ENCODE measurements at regions not wholly inside any gene's neighbourhood (a gene's known extent, or its start where the extent isn't known, plus 50 kb on each side); places are given as distances from the start of the nearest gene placed in this dataset.

DNA sequence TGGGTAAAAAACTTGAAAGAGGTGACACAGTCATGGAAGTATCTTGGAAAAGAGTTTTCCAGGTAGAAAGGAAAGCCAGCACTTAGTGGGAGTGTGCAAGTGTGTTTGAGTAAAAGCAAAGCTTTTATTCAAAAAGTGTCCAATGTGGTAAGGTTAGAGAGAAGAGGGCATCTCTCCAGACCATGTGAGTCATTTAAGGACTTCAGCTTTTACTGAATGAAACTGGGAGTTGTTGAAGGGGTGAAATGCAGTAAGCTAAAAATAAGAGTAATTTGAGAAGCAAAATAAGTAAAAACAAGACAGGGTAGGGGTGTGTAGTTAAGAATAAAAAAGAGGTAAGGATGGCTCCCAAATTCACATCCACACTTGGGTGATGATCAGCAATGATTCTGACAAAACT, 238.9 kb downstream of the SLC7A11 start:
- H3K27me3 ChIP-seq (ENCODE audit: insufficient read depth, poor library complexity, severe bottlenecking): peaks cover 8% of the 10 kb centered on the region
- no peak for DNase-seq (ENCODE audit: low read depth in 1 of 2, low spot score in 1 of 2)
- no peak overlapping the region for H3K27ac ChIP-seq (replicated peaks)
- TF ChIP-seq POLR2AphosphoS5 (IDR thresholded peaks at IDR 0.05; ENCODE audit: low read depth) (no peak), SPI1 (IDR thresholded peaks at IDR 0.05; ENCODE audit: borderline replicate concordance, low read depth) (no peak), GABPA (IDR thresholded peaks at IDR 0.05; ENCODE audit: low read depth) (no peak)
- TF ChIP-seq, protein P1, sequence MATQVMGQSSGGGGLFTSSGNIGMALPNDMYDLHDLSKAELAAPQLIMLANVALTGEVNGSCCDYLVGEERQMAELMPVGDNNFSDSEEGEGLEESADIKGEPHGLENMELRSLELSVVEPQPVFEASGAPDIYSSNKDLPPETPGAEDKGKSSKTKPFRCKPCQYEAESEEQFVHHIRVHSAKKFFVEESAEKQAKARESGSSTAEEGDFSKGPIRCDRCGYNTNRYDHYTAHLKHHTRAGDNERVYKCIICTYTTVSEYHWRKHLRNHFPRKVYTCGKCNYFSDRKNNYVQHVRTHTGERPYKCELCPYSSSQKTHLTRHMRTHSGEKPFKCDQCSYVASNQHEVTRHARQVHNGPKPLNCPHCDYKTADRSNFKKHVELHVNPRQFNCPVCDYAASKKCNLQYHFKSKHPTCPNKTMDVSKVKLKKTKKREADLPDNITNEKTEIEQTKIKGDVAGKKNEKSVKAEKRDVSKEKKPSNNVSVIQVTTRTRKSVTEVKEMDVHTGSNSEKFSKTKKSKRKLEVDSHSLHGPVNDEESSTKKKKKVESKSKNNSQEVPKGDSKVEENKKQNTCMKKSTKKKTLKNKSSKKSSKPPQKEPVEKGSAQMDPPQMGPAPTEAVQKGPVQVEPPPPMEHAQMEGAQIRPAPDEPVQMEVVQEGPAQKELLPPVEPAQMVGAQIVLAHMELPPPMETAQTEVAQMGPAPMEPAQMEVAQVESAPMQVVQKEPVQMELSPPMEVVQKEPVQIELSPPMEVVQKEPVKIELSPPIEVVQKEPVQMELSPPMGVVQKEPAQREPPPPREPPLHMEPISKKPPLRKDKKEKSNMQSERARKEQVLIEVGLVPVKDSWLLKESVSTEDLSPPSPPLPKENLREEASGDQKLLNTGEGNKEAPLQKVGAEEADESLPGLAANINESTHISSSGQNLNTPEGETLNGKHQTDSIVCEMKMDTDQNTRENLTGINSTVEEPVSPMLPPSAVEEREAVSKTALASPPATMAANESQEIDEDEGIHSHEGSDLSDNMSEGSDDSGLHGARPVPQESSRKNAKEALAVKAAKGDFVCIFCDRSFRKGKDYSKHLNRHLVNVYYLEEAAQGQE (IDR thresholded peaks at IDR 0.05; ENCODE audit: insufficient replicate concordance, low read depth): no peak
- TF ChIP-seq, protein P2, sequence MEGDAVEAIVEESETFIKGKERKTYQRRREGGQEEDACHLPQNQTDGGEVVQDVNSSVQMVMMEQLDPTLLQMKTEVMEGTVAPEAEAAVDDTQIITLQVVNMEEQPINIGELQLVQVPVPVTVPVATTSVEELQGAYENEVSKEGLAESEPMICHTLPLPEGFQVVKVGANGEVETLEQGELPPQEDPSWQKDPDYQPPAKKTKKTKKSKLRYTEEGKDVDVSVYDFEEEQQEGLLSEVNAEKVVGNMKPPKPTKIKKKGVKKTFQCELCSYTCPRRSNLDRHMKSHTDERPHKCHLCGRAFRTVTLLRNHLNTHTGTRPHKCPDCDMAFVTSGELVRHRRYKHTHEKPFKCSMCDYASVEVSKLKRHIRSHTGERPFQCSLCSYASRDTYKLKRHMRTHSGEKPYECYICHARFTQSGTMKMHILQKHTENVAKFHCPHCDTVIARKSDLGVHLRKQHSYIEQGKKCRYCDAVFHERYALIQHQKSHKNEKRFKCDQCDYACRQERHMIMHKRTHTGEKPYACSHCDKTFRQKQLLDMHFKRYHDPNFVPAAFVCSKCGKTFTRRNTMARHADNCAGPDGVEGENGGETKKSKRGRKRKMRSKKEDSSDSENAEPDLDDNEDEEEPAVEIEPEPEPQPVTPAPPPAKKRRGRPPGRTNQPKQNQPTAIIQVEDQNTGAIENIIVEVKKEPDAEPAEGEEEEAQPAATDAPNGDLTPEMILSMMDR (IDR thresholded peaks at IDR 0.05; ENCODE audit: insufficient read depth, low read length): no peak
- H3K4me3 ChIP-seq (replicated peaks; ENCODE audit: insufficient read depth, low read length): no peak overlapping the region

DNA sequence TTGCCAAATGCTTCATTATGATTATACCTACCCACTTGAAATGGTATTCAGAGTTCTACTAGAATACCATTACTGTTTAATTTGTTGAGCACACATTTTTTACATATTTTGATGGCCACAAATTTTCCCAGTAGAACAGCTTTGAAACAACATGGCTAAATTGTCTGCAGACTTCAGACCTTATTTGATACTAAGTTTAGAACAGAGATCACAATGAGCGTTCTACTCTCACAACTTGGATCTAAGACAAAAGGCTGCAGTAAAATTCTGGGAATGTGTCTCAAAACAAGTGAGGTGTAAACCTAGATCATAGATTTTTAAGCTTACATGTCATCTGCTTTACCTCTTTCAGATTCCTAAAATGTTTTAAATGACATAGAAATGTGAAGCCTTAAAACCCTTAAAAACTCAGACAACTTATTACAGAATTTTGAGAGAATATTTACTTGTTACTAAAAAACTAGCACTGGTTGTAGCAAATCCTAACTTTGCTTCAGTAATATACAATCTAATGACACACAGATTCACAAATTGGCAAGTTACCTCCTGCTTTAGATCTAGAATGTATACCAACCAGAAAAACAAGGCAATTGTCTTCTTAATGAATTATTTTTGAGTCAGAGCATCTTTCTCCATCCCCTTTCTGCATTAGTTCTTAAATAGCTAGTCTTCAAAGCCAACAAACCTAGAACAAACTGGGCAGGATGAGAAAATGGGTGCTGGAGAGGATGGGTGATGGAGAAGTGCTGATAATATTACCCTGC, 243.3 kb downstream of the SLC7A11 start:
- TF ChIP-seq, protein P1 (IDR thresholded peaks at IDR 0.05; ENCODE audit: insufficient replicate concordance, low read depth): no peak
- TF ChIP-seq GABPA (IDR thresholded peaks at IDR 0.05; ENCODE audit: low read depth): no peak
- TF ChIP-seq SPI1 (IDR thresholded peaks at IDR 0.05; ENCODE audit: borderline replicate concordance, low read depth): no peak
- TF ChIP-seq, protein P2 (IDR thresholded peaks at IDR 0.05; ENCODE audit: insufficient read depth, low read length): no peak
- TF ChIP-seq POLR2AphosphoS5 (IDR thresholded peaks at IDR 0.05; ENCODE audit: low read depth): no peak
- peaks cover 4% of the 10 kb centered on the region for H3K27me3 ChIP-seq (ENCODE audit: insufficient read depth, poor library complexity, severe bottlenecking)
- DNase-seq (ENCODE audit: low read depth in 1 of 2, low spot score in 1 of 2): no peak
- no peak overlapping the region for H3K4me3 ChIP-seq (replicated peaks; ENCODE audit: insufficient read depth, low read length)
- H3K27ac ChIP-seq (replicated peaks): no peak overlapping the region

DNA sequence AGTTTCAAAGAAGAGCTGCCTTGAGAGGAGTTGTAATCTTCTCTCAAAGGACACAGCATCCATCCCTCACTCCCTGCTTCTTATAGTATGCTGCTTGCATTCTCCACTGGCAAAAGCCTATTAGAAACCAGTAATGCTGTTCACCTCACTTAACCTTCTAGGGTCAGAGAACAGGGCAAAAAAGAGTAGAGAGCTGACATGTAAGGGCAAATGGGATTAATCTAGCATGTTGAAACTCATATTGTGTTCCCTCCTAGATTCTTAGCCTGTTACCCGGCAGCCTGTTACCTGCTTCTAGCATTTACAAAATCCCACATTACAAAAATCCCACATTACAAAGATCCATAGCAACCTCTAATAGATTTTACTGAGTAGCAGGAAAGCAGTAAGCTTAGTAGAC, 244.7 kb downstream of the SLC7A11 start:
- Histone ChIP-seq H3K27me3 (ENCODE audit: insufficient read depth, poor library complexity, severe bottlenecking) (peaks cover 4% of the 10 kb centered on the region), H3K4me3 (replicated peaks; ENCODE audit: insufficient read depth, low read length) (no peak overlapping the region), H3K27ac (replicated peaks) (no peak overlapping the region)
- no peak for TF ChIP-seq GABPA (IDR thresholded peaks at IDR 0.05; ENCODE audit: low read depth)
- TF ChIP-seq, protein P2 (IDR thresholded peaks at IDR 0.05; ENCODE audit: insufficient read depth, low read length): no peak
- no peak for TF ChIP-seq SPI1 (IDR thresholded peaks at IDR 0.05; ENCODE audit: borderline replicate concordance, low read depth)
- TF ChIP-seq, protein P1 (IDR thresholded peaks at IDR 0.05; ENCODE audit: insufficient replicate concordance, low read depth): no peak
- TF ChIP-seq POLR2AphosphoS5 (IDR thresholded peaks at IDR 0.05; ENCODE audit: low read depth): no peak
- DNase-seq (ENCODE audit: low read depth in 1 of 2, low spot score in 1 of 2): no peak
